MCF 10A (cell line): ENCODE measurements at regions not wholly inside any gene's neighbourhood (a gene's known extent, or its start where the extent isn't known, plus 50 kb on each side); places are given as distances from the start of the nearest gene placed in this dataset.

Experiments
- BruUV-seq: library from RNA; stranded (reverse); fragments of 400-500 nt; replicated peaks from 2 replicates; lab custom pipeline; 2021; lab: Mats Ljungman, UMichigan
- CTCF ChIA-PET: fragments of 300-600 bp; sonication (Branson Sonifier 250); formaldehyde crosslinking; extraction: SDS; loops from one replicate; lab custom pipeline; 2021; ENCODE audit warnings: antibody characterized with exemption, inconsistent platforms; lab: Yijun Ruan, JAX
- POLR2A ChIA-PET: fragments of 300-600, 350-650 bp; sonication (Branson Sonifier 250); formaldehyde crosslinking; extraction: SDS; loops from one replicate; lab custom pipeline; 2020; ENCODE audit warnings: antibody characterized with exemption, inconsistent platforms; lab: Yijun Ruan, JAX
- DNase-seq: peaks from one replicate; pipeline ENCODE4 v3.0.0-alpha.2; 2018; ENCODE audit not compliant: unreplicated experiment
- H3K27ac Mint-ChIP-seq: one replicate; pipeline ENCODE4 v1.8.0; 2022; ENCODE audit warnings: mild to moderate bottlenecking, low read depth, mixed read lengths; ENCODE audit not compliant: unreplicated experiment
- H3K27me3 Mint-ChIP-seq: one replicate; pipeline ENCODE4 v1.8.0; 2022; ENCODE audit warnings: mixed read lengths; ENCODE audit not compliant: insufficient read depth, unreplicated experiment
- H3K36me3 Mint-ChIP-seq: one replicate; pipeline ENCODE4 v1.8.0; 2022; ENCODE audit warnings: mild to moderate bottlenecking, moderate library complexity, mixed read lengths; ENCODE audit not compliant: insufficient read depth, unreplicated experiment
- H3K4me1 Mint-ChIP-seq: one replicate; pipeline ENCODE4 v1.8.0; 2022; ENCODE audit warnings: mixed read lengths; ENCODE audit not compliant: insufficient read depth, unreplicated experiment
- H3K4me3 Mint-ChIP-seq: one replicate; pipeline ENCODE4 v1.8.0; 2022; ENCODE audit warnings: mild to moderate bottlenecking, moderate library complexity, mixed read lengths; ENCODE audit not compliant: unreplicated experiment
- H3K9me3 Mint-ChIP-seq: one replicate; pipeline ENCODE4 v1.8.0; 2022; ENCODE audit warnings: mixed read lengths; ENCODE audit not compliant: unreplicated experiment
- intact Hi-C: fragments of 100-400 bp; cut with micrococcal nuclease; formaldehyde crosslinking; loops from 2 replicates; pipeline ENCODE4 v1.14.1; 2022
- TF ChIP-seq, protein P1 (sequence below): fragments of 200-600 bp; IDR thresholded peaks from one replicate; pipeline ENCODE4 v1.8.0; 2022; ENCODE audit warnings: antibody characterized with exemption, mild to moderate bottlenecking; ENCODE audit not compliant: unreplicated experiment

DNA sequence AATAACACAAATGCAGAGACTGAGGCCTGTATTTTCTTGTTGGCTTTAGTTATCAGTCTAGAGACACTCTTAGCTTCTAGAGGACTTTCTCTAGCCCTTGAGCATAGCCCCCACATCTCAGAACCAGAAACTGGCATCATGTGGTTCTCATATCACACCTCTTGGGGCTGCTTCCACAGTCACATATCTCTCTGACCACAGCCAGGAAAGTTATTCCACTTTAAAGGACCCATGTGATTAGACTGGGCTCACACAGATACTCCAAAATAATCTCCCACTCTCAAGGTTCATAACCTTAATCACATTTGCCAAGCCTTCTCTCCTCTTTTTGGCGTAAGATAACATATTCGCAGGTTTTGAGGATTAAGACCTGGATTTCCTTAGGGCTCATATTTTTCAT lies 846.9 kb upstream of the MIR17HG start:
- no peaks in the 10 kb centered on the region for H3K4me1 Mint-ChIP-seq
- BruUV-seq = no TSS peak
- intact Hi-C loops = no loop called here
- no peak for DNase-seq
- no peaks in the 10 kb centered on the region for H3K36me3 Mint-ChIP-seq
- TF ChIP-seq, protein P1, sequence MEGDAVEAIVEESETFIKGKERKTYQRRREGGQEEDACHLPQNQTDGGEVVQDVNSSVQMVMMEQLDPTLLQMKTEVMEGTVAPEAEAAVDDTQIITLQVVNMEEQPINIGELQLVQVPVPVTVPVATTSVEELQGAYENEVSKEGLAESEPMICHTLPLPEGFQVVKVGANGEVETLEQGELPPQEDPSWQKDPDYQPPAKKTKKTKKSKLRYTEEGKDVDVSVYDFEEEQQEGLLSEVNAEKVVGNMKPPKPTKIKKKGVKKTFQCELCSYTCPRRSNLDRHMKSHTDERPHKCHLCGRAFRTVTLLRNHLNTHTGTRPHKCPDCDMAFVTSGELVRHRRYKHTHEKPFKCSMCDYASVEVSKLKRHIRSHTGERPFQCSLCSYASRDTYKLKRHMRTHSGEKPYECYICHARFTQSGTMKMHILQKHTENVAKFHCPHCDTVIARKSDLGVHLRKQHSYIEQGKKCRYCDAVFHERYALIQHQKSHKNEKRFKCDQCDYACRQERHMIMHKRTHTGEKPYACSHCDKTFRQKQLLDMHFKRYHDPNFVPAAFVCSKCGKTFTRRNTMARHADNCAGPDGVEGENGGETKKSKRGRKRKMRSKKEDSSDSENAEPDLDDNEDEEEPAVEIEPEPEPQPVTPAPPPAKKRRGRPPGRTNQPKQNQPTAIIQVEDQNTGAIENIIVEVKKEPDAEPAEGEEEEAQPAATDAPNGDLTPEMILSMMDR = no peak
- H3K4me3 Mint-ChIP-seq = no peak overlapping the region
- ChIA-PET POLR2A (interaction anchor here (1.0 kb wide), 1 partner anchor 12 kb away, joined by 3 read pairs; no protein-coding TSS in a partner anchor), CTCF (no interaction called here)
- no peaks in the 10 kb centered on the region for H3K9me3 Mint-ChIP-seq
- H3K27ac Mint-ChIP-seq = no peak overlapping the region
- H3K27me3 Mint-ChIP-seq = no peaks in the 10 kb centered on the region

DNA sequence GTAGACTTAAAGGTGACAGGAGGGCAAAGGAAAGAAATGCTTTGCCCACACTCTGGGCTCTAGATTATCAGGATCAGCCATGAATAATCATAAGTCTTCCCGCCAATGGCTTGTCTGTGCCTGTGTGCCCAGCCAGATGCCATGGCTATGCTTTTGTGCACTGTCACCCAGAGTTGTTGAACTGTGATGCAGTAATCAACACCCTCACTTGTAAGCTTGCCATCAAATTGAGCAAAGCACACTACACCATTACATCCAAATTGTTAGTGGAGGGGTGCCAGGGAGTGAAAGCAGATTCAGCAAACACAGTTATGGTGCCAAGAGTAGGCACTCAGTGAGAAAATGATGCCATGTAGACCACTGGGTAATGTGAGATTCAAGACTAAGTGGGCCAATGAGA lies 845.3 kb upstream of the MIR17HG start:
- no peaks in the 10 kb centered on the region for H3K4me1 Mint-ChIP-seq
- intact Hi-C loops = no loop called here

DNA sequence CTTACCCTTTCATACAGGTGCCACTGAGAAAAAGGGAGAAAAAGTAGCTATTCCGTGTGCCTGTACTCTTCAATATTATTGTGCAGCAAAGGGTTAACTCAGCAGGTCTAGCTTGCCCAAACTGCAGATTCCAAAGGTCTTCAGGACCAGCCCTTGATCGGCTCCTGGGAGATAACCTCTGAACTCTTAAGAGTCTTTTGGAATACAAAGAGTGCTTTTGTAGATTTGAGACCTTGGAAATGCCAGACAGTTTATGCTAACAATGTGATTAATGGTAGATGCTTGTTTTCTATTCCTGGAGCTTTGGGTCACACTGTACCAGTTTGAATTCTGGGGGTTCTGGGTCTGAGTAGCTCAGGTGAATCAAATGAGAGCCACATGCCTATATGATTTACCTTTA lies 844.7 kb upstream of the MIR17HG start:
- Mint-ChIP-seq H3K36me3 (no peaks in the 10 kb centered on the region), H3K9me3 (no peaks in the 10 kb centered on the region), H3K27ac (no peak overlapping the region), H3K27me3 (no peaks in the 10 kb centered on the region), H3K4me3 (no peak overlapping the region), H3K4me1 (no peaks in the 10 kb centered on the region)
- intact Hi-C loops = no loop called here
- DNase-seq = no peak
- ChIA-PET CTCF (interaction anchor here (0.6 to 3.1 kb wide), 3 partner anchors 9 to 364 kb away, joined by 3 to 11 read pairs (median 4); no protein-coding TSS in a partner anchor), POLR2A (no interaction called here)
- BruUV-seq = no TSS peak
- TF ChIP-seq, protein P1 = no peak

More for the DNA sequence above, 845.3 kb upstream of the MIR17HG start:
- no peaks in the 10 kb centered on the region for H3K36me3 Mint-ChIP-seq
- DNase-seq = no peak
- no TSS peak for BruUV-seq
- TF ChIP-seq, protein P1 = no peak
- CTCF ChIA-PET = interaction anchor here (1.5 to 3.1 kb wide), 2 partner anchors 9 to 365 kb away, joined by 4 to 11 read pairs; no protein-coding TSS in a partner anchor
- no peaks in the 10 kb centered on the region for H3K27me3 Mint-ChIP-seq
- no peaks in the 10 kb centered on the region for H3K9me3 Mint-ChIP-seq
- no peak overlapping the region for H3K27ac Mint-ChIP-seq
- POLR2A ChIA-PET = no interaction called here
- no peak overlapping the region for H3K4me3 Mint-ChIP-seq

DNA sequence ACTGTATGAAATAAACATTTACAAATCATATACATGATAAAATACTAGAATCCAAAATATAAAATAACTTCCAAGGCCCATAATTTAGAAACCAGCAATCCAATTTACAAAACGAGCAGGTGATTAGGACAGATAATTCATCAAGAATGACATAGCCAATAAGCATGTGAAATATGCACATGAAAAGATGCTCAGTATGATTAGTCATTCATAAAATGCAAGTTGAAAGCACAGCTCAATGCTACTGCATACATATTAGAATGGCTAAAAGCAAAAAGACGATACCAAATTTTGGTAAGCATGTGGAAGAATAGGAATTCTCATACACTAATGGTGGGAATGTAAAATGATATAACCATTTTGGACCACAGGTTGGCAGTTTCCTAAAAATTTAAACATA lies 837.2 kb upstream of the MIR17HG start:
- Mint-ChIP-seq H3K36me3 (no peaks in the 10 kb centered on the region), H3K9me3 (no peaks in the 10 kb centered on the region), H3K27me3 (no peaks in the 10 kb centered on the region), H3K4me3 (no peak overlapping the region), H3K4me1 (no peaks in the 10 kb centered on the region), H3K27ac (no peak overlapping the region)
- intact Hi-C loops = no loop called here
- DNase-seq = no peak
- CTCF ChIA-PET = no interaction called here
- POLR2A ChIA-PET = no interaction called here
- TF ChIP-seq, protein P1 = no peak
- BruUV-seq = no TSS peak
